NCI-H1436 (cell line): ENCODE measurements at regions not wholly inside any gene's neighbourhood (a gene's known extent, or its start where the extent isn't known, plus 50 kb on each side); places are given as distances from the start of the nearest gene placed in this dataset.
"Not testable (repeated sequence)": the region's sequence is repeated elsewhere in the genome, so short reads cannot be mapped to it uniquely, and the experiment has no call there.

Experiments used
- DNase-seq: peaks from one replicate; lab custom pipeline; 2025; lab: John Stamatoyannopoulos, UW

GRCh38 chr2:185510060-185510459, 228.5 kb upstream of the FSIP2 start:
- DNase-seq: no peak

GRCh38 chr2:185511925-185512324, 226.7 kb upstream of the FSIP2 start:
- no peak for DNase-seq

GRCh38 chr2:185522472-185522871, 216.1 kb upstream of the FSIP2 start:
- DNase-seq: no peak

- not testable (repeated sequence) for DNase-seq
Measured at GRCh38 chr2:185524242-185524641, 214.4 kb upstream of the FSIP2 start.

GRCh38 chr2:185526161-185526560, 212.4 kb upstream of the FSIP2 start:
- DNase-seq: no peak

GRCh38 chr2:185531721-185532120, 206.9 kb upstream of the FSIP2 start:
- DNase-seq: no peak

- DNase-seq: no peak
Measured at GRCh38 chr2:185537689-185538088, 200.9 kb upstream of the FSIP2 start.

GRCh38 chr2:185567196-185567595, 171.4 kb upstream of the FSIP2 start:
- no peak for DNase-seq

GRCh38 chr2:185567940-185568339, 170.7 kb upstream of the FSIP2 start:
- DNase-seq: no peak

GRCh38 chr2:185578322-185578721, 160.3 kb upstream of the FSIP2 start:
- DNase-seq: no peak

- no peak for DNase-seq
Measured at GRCh38 chr2:185583058-185583816, 155.4 kb upstream of the FSIP2 start.

GRCh38 chr2:185585165-185585564, 153.4 kb upstream of the FSIP2 start:
- not testable (repeated sequence) for DNase-seq

GRCh38 chr2:185591276-185591675, 147.3 kb upstream of the FSIP2 start:
- DNase-seq: not testable (repeated sequence)

- no peak for DNase-seq
Measured at GRCh38 chr2:185607945-185608344, 130.7 kb upstream of the FSIP2 start.

- DNase-seq: no peak
Measured at GRCh38 chr2:185608799-185609198, 129.8 kb upstream of the FSIP2 start.

- DNase-seq: no peak
Measured at GRCh38 chr2:185610301-185610700, 128.3 kb upstream of the FSIP2 start.

- DNase-seq: no peak
Measured at GRCh38 chr2:185618625-185619024, 120.0 kb upstream of the FSIP2 start.

- no peak for DNase-seq
Measured at GRCh38 chr2:185625604-185626003, 113.0 kb upstream of the FSIP2 start.

GRCh38 chr2:185628985-185629384, 109.6 kb upstream of the FSIP2 start:
- DNase-seq: no peak

- DNase-seq: no peak
Measured at GRCh38 chr2:185633621-185634020, 105.0 kb upstream of the FSIP2 start.

- DNase-seq: no peak
Measured at GRCh38 chr2:185638771-185639170, 99.8 kb upstream of the FSIP2 start.

GRCh38 chr2:185640588-185640987, 98.0 kb upstream of the FSIP2 start:
- DNase-seq: no peak

GRCh38 chr2:185643434-185643833, 95.2 kb upstream of the FSIP2 start:
- DNase-seq: no peak

GRCh38 chr2:185644828-185645227, 93.8 kb upstream of the FSIP2 start:
- DNase-seq: no peak
